ENCODE measurements at regions not wholly inside any gene's neighbourhood (a gene's known extent, or its start where the extent isn't known, plus 50 kb on each side); places are given as distances from the start of the nearest gene placed in this dataset.

- TF ChIP-seq CTCF (conservative IDR thresholded peaks at IDR 0.05 in 1 of 2, IDR thresholded peaks at IDR 0.05 in 1 of 2; ENCODE audit: extremely low read depth in 1 of 2, insufficient read depth in 1 of 2, low read depth in 1 of 2, low read length in 2 of 2) (no peak), EZH2 (IDR thresholded peaks at IDR 0.05; ENCODE audit: borderline replicate concordance, low read length) (no peak)
These were observed 70.6 kb upstream of the PAGE3 start for GRCh38 chrX:55335296-55335695.

Measured in mammary epithelial cell (primary cell).